ENCODE measurements at regions not wholly inside any gene's neighbourhood (a gene's known extent, or its start where the extent isn't known, plus 50 kb on each side); places are given as distances from the start of the nearest gene placed in this dataset.

DNA sequence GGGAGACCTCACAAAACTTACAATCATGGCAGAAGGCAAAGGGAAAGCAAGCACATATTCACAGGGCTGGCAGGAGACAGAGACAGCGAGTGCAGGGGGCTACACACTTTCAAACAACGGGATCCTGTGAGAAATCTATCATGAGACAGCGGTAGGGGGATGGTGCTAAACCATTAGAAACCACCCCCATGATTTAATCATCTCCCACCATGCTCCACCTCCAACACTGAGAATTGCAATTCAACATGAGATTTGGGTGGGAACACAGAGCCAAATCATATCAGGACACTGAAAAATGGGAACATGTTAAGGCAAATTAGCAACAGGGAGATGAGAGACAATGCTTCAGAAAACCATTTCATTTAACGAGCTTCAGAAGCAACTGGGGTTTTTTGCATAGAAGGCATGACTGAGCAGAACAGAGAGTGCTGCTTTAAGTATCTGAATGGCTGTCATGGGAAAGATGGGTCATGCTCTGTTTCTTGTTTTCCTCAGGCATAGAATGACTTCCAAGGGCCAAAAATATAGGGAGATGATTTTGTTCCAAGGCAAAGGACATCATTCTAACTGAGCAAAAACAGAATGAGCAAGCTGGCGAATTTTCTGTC lies 100.8 kb upstream of the MAP2 start (continued):
- TF ChIP-seq, protein P1, sequence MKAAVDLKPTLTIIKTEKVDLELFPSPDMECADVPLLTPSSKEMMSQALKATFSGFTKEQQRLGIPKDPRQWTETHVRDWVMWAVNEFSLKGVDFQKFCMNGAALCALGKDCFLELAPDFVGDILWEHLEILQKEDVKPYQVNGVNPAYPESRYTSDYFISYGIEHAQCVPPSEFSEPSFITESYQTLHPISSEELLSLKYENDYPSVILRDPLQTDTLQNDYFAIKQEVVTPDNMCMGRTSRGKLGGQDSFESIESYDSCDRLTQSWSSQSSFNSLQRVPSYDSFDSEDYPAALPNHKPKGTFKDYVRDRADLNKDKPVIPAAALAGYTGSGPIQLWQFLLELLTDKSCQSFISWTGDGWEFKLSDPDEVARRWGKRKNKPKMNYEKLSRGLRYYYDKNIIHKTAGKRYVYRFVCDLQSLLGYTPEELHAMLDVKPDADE (IDR thresholded peaks at IDR 0.05) = no peak
- TF ChIP-seq STAT1 (IDR thresholded peaks at IDR 0.05; ENCODE audit: unreplicated experiment) (no peak), CREB1 (CRISPR knock-in tag; IDR thresholded peaks at IDR 0.05; ENCODE audit: low read depth) (no peak)
- TF ChIP-seq, protein P2, sequence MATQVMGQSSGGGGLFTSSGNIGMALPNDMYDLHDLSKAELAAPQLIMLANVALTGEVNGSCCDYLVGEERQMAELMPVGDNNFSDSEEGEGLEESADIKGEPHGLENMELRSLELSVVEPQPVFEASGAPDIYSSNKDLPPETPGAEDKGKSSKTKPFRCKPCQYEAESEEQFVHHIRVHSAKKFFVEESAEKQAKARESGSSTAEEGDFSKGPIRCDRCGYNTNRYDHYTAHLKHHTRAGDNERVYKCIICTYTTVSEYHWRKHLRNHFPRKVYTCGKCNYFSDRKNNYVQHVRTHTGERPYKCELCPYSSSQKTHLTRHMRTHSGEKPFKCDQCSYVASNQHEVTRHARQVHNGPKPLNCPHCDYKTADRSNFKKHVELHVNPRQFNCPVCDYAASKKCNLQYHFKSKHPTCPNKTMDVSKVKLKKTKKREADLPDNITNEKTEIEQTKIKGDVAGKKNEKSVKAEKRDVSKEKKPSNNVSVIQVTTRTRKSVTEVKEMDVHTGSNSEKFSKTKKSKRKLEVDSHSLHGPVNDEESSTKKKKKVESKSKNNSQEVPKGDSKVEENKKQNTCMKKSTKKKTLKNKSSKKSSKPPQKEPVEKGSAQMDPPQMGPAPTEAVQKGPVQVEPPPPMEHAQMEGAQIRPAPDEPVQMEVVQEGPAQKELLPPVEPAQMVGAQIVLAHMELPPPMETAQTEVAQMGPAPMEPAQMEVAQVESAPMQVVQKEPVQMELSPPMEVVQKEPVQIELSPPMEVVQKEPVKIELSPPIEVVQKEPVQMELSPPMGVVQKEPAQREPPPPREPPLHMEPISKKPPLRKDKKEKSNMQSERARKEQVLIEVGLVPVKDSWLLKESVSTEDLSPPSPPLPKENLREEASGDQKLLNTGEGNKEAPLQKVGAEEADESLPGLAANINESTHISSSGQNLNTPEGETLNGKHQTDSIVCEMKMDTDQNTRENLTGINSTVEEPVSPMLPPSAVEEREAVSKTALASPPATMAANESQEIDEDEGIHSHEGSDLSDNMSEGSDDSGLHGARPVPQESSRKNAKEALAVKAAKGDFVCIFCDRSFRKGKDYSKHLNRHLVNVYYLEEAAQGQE (IDR thresholded peaks at IDR 0.05; ENCODE audit: unreplicated experiment) = no peak

DNA sequence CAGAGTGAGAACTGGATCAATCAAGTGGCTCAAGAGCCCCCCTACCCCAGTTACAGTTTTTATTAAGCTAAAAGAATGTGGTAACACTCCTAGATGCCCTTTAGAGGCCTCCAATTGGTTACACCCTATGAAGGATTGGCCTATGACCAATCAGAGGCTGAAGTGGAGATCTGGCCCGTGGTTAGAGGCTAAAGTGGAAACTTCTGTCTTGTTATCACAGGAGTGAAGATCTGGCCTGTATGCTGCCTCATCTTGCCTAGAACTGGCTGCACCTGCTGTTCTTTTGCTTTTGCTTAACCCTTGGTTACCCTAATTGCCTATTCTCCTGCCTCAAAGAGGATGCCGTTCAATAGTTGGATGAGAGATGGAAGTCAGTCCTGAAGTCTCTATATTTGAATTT lies 100.1 kb upstream of the MAP2 start:
- Histone ChIP-seq H3K4me1 (ENCODE audit: insufficient read depth) (no peaks in the 10 kb centered on the region; the same call in 1 of the 2 replicates), H2AFZ (no peak overlapping the region), H3K4me3 (no peak overlapping the region), H3K9me2 (ENCODE audit: insufficient read depth) (no peaks in the 10 kb centered on the region), H3K4me2 (no peak overlapping the region), H3K27me3 (ENCODE audit: insufficient read depth) (no peaks in the 10 kb centered on the region), H3K36me3 (ENCODE audit: insufficient read depth) (no peaks in the 10 kb centered on the region), H3K27ac (ENCODE audit: low read depth) (no peak overlapping the region), H3F3A (replicated peaks; ENCODE audit: low read depth) (no peaks in the 10 kb centered on the region), H4K20me1 (replicated peaks; ENCODE audit: insufficient read depth) (no peaks in the 10 kb centered on the region; the same call in 1 of the 2 replicates), H3K79me2 (replicated peaks; ENCODE audit: insufficient read depth) (no peaks in the 10 kb centered on the region)
- Mint-ChIP-seq H3K27ac (no peak overlapping the region; the same call in 1 of the 2 replicates), H3K4me3 (no peak overlapping the region), H3K36me3 (ENCODE audit: low read depth) (peaks cover 17% of the 10 kb centered on the region), H3K9me3 (0 out of 3 replicates have a peak, but pooled peaks cover 5% of the 10 kb centered on the region), H3K4me1 (peaks cover 15% of the 10 kb centered on the region), H3K27me3 (ENCODE audit: insufficient read depth, low read depth, poor library complexity) (peaks cover 3% of the 10 kb centered on the region)
- DNase-seq (ENCODE audit: low spot score) (no peak), ATAC-seq (peak; percentile 17; the same call in 1 of the 3 replicates)
- TF ChIP-seq, protein P3, sequence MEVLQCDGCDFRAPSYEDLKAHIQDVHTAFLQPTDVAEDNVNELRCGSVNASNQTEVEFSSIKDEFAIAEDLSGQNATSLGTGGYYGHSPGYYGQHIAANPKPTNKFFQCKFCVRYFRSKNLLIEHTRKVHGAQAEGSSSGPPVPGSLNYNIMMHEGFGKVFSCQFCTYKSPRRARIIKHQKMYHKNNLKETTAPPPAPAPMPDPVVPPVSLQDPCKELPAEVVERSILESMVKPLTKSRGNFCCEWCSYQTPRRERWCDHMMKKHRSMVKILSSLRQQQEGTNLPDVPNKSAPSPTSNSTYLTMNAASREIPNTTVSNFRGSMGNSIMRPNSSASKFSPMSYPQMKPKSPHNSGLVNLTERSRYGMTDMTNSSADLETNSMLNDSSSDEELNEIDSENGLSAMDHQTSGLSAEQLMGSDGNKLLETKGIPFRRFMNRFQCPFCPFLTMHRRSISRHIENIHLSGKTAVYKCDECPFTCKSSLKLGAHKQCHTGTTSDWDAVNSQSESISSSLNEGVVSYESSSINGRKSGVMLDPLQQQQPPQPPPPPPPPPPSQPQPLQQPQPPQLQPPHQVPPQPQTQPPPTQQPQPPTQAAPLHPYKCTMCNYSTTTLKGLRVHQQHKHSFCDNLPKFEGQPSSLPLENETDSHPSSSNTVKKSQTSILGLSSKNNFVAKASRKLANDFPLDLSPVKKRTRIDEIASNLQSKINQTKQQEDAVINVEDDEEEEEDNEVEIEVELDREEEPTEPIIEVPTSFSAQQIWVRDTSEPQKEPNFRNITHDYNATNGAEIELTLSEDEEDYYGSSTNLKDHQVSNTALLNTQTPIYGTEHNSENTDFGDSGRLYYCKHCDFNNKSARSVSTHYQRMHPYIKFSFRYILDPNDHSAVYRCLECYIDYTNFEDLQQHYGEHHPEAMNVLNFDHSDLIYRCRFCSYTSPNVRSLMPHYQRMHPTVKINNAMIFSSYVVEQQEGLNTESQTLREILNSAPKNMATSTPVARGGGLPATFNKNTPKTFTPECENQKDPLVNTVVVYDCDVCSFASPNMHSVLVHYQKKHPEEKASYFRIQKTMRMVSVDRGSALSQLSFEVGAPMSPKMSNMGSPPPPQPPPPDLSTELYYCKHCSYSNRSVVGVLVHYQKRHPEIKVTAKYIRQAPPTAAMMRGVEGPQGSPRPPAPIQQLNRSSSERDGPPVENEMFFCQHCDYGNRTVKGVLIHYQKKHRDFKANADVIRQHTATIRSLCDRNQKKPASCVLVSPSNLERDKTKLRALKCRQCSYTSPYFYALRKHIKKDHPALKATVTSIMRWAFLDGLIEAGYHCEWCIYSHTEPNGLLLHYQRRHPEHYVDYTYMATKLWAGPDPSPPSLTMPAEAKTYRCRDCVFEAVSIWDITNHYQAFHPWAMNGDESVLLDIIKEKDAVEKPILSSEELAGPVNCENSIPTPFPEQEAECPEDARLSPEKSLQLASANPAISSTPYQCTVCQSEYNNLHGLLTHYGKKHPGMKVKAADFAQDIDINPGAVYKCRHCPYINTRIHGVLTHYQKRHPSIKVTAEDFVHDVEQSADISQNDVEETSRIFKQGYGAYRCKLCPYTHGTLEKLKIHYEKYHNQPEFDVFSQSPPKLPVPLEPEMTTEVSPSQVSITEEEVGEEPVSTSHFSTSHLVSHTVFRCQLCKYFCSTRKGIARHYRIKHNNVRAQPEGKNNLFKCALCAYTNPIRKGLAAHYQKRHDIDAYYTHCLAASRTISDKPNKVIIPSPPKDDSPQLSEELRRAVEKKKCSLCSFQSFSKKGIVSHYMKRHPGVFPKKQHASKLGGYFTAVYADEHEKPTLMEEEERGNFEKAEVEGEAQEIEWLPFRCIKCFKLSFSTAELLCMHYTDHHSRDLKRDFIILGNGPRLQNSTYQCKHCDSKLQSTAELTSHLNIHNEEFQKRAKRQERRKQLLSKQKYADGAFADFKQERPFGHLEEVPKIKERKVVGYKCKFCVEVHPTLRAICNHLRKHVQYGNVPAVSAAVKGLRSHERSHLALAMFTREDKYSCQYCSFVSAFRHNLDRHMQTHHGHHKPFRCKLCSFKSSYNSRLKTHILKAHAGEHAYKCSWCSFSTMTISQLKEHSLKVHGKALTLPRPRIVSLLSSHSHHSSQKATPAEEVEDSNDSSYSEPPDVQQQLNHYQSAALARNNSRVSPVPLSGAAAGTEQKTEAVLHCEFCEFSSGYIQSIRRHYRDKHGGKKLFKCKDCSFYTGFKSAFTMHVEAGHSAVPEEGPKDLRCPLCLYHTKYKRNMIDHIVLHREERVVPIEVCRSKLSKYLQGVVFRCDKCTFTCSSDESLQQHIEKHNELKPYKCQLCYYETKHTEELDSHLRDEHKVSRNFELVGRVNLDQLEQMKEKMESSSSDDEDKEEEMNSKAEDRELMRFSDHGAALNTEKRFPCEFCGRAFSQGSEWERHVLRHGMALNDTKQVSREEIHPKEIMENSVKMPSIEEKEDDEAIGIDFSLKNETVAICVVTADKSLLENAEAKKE (CRISPR knock-in tag; IDR thresholded peaks at IDR 0.05) = no peak
- TF ChIP-seq, protein P2 (IDR thresholded peaks at IDR 0.05; ENCODE audit: unreplicated experiment) = no peak
- no peak for TF ChIP-seq ZNF331 (CRISPR knock-in tag; IDR thresholded peaks at IDR 0.05; ENCODE audit: low read depth)
- TF ChIP-seq, protein P4, sequence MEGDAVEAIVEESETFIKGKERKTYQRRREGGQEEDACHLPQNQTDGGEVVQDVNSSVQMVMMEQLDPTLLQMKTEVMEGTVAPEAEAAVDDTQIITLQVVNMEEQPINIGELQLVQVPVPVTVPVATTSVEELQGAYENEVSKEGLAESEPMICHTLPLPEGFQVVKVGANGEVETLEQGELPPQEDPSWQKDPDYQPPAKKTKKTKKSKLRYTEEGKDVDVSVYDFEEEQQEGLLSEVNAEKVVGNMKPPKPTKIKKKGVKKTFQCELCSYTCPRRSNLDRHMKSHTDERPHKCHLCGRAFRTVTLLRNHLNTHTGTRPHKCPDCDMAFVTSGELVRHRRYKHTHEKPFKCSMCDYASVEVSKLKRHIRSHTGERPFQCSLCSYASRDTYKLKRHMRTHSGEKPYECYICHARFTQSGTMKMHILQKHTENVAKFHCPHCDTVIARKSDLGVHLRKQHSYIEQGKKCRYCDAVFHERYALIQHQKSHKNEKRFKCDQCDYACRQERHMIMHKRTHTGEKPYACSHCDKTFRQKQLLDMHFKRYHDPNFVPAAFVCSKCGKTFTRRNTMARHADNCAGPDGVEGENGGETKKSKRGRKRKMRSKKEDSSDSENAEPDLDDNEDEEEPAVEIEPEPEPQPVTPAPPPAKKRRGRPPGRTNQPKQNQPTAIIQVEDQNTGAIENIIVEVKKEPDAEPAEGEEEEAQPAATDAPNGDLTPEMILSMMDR (conservative IDR thresholded peaks at IDR 0.05; ENCODE audit: low read depth in 2 of 2) = no peak
